Middle frontal gyrus (tissue), 1 donor: ENCODE measurements at regions not wholly inside any gene's neighbourhood (a gene's known extent, or its start where the extent isn't known, plus 50 kb on each side); places are given as distances from the start of the nearest gene placed in this dataset.

Experiments used
- DNase-seq: peaks from one replicate; pipeline ENCODE4 v3.0.0-alpha.2; 2015; ENCODE audit warnings: low spot score; ENCODE audit errors: extremely low spot score

GRCh38 chr4:95985791-95986550, 146.1 kb downstream of the PDHA2 start:
- no peak for DNase-seq

- no peak for DNase-seq
Observed at GRCh38 chr4:95987851-95988250, 148.0 kb downstream of the PDHA2 start.

GRCh38 chr4:95998311-95998710, 158.4 kb downstream of the PDHA2 start:
- DNase-seq = no peak

DNA sequence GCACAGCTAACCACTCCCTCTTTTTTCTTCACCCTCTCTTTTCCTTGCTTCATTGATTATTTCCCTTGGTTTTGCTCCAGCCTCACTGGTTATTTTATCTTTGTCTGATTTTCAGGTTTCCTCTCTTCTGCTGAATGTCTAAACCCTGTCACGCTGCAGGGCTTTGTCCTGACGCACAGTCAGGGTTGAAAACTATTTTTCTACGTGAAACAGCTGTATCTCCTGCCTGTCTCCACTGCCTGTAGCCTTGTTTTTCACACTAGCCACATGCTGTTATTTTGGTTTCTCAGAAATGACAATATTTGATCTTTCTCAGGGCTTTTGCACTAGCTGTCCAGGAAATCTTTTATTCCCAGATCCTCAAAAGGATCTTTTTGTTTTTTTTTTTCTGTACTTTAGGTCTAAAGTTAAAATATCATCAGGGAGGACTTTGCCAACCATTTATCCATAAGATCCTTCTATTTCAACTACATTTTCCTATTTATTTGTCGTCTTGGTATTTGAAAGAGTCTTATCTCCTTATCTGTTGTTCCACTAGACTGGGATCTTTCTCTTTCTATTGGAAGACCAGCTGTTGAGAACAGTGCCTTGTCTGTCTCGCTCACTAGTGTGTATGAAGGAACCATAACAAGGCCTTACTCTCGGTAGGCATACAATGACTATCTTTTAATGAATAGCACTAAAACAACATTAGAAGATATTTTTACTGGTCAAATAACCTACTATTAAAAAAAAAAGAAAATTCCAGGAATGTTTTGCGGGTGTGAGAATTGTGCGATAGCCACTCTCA, 164.3 kb downstream of the PDHA2 start:
- DNase-seq = peak; percentile 28

- DNase-seq = no peak
Observed at GRCh38 chr4:96009427-96010119, 169.7 kb downstream of the PDHA2 start.

- DNase-seq = no peak
Observed at GRCh38 chr4:96012687-96013086, 172.8 kb downstream of the PDHA2 start.

- DNase-seq = no peak
Observed at GRCh38 chr4:96016634-96017299, 176.9 kb downstream of the PDHA2 start.

- DNase-seq = no peak
Observed at GRCh38 chr4:96025011-96025410, 185.1 kb downstream of the PDHA2 start.

DNA sequence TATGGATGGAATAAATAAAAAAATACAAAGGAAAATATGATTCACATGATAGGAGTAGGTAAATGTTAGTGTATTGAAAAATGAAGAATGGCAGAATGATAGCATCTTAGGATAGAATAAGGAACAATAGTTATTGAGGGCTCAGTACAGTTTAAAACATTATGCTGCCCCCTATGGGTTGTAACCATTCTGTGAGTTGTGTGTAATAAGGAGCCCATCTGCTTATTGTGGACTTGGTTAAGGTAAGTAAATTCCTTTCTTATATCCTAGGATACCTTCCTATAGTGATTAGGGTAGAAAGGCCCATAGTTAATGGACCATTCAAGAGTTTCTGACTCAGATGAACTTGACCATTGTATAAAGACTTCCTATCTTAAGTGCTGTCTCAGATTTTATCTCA, 195.8 kb downstream of the PDHA2 start:
- peak; percentile 7 for DNase-seq

DNA sequence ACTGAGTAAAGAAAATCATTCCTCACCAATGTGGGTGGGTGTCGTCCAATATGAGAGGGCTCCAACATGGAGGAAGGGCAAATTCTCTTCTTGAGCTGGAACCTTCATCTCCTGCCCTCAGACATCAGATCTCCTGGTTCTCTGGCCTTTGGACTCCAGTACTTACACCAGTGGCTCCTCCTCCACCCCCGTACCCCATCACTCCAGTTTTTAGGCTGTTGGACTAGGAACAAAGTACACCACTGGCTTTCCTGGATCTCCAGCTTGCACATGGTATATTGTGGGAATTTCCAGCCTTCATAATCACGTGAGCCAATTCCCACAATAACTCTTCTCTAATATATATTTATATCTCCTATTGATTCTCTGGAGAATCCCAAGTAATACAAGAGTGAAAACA, 196.9 kb downstream of the PDHA2 start:
- DNase-seq = no peak

DNA sequence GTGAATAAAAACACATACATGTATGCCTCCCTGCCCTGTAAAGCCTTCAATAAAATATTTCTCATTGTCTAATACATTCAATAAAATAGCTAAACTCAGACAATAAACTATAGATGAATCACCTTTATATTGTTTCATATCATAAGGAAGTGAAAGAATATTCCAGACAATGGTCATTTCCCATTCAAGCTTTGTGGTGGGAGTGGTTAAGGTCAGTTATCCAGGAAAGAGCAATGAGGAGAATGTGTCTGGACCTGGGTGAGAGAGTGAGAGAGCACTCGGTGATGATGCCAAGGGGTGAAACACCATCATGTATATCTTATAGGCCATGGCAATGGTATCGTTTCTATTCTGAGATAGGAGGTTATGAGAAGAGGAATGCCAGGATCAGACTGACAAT, 197.8 kb downstream of the PDHA2 start:
- no peak for DNase-seq

DNA sequence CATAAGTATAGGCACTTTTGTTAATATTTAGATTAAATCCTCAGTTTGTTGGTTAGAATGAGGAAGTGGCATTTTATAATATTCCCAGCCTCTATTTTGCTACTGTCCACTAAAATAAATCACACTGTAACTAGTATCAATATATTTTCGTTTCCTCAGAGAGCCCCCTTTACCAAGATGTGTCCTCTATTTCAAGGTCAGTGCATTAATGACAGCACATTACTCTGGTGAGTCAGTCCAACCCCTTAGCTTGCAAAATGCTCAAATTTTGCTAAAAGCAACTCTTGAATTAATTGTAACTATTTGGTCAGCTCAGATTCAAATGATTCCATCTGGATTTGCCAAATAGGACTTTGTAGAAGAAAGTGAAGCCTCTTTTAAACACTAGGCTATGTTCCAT, 199.3 kb downstream of the PDHA2 start:
- no peak for DNase-seq

DNA sequence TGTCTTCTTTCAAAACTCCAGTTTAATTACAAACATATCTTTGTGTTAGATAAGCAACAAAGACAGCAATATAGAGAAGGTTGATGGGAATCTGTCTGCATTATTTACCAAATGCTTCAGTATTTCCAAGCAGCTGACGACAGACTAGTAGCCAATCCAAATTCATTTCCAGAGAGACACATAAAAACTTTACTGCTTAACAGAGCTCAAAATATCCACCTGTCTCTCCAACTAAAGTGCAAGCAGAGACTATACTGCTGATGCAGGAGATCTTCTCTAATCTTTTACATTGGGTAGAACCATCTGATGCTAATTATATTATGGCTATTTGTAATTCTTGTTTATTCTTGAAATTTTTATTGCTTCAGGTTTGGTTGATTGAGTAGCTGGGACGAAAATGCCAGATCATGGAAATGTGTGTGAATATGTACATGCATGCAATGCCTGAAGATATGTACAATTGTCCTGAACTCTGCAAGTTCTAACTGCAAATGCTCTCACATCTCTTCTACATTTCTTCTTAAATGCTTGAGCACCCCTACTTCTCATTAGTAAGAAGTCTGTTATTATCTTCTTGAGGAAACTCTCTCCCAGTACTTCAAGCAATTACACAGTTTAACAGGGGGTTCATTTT, 200.0 kb downstream of the PDHA2 start:
- DNase-seq = no peak

- DNase-seq = no peak
Observed at GRCh38 chr4:96044971-96045370, 205.1 kb downstream of the PDHA2 start.

GRCh38 chr4:96052827-96053226, 212.9 kb downstream of the PDHA2 start:
- DNase-seq = no peak

DNA sequence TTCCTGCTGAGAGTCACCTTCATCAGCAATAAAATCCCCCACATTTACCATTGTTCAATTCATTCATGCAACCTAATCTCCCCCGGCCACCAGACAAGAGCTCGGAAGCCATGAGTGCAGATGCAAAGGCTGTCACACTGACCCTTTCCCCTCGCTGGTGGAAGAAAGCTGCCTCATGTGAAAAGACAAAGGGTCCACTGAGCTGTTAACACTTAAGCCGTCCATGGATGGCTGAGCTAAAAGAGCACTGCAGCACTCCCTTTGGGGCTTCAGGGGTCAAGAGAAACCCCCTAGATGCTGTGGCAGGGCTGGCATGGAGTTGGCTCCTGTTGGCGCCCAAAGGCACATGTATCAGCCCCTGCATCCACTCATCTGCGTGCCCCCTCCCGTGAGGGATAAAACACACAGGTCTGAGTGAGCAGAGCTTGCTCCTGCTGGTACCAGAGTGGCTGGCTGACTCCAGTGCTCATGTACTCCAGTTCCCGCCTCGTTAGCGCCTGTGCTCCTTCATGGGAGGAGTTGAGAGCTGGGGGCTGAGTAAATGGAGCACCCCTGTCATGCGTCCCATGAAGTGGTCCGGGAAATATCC, 216.5 kb downstream of the PDHA2 start:
- DNase-seq = no peak

GRCh38 chr4:96063639-96064038, 223.7 kb downstream of the PDHA2 start:
- no peak for DNase-seq

DNA sequence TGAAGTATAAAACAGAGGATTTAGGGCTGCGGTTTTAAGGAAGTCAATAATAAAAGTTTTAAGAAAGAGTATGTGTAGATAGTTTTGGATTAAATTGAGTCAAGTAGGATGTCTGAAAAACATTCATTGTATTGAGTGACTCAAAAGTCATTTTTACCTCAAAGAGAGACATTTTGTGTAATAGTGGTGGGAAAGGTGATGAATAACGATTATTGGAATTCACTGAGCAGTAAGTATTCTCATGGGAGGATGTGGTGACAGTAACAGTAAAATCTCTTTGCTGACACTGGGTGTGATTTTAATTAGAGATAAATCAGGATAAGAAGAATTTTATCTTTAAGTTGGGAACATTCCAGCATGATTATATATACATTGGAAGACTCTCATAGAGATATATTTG, 233.6 kb downstream of the PDHA2 start:
- no peak for DNase-seq

- DNase-seq = no peak
Observed at GRCh38 chr4:96092151-96092705, 252.3 kb downstream of the PDHA2 start.

DNA sequence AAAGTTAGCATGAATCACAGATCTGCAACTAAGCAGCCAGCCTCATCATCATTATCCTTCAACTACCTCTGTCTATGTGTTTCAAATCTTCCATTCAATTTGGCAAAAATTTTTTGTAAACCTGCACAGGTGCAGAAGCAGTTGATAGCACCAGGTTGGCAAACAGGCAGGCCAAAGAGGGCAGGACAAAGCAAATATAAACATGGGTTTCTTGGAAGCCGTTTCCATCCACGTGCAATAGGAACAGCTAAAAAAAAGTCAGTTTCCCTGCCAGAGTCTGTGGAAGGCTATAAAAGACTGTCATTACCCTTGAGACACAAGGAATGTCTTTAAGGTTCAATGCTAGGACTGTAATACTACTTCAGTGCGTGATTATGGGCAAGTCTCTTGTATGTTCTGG, 253.2 kb downstream of the PDHA2 start:
- DNase-seq = no peak

GRCh38 chr4:96093563-96093962, 253.7 kb downstream of the PDHA2 start:
- DNase-seq = no peak
